Esophagus squamous epithelium (tissue), 5 donors: ENCODE measurements at regions not wholly inside any gene's neighbourhood (a gene's known extent, or its start where the extent isn't known, plus 50 kb on each side); places are given as distances from the start of the nearest gene placed in this dataset.

Experiments used
- DNase-seq: peaks from one replicate; lab custom pipeline; 2025; lab: John Stamatoyannopoulos, UW
- H3K27ac ChIP-seq, 4 donors: fragments of 200-600 bp; sonication (generic); one replicate each; pipeline ENCODE4 v1.5.1; 2016 to 2019; ENCODE audit warnings: mild to moderate bottlenecking in 1 of 4
- H3K27me3 ChIP-seq, 4 donors: fragments of 200-600 bp; sonication (generic); 1 replicate in 3 of 4; 2 replicates in 1 of 4; pipeline versions ENCODE4 v1.5.1 to v1.6.0; 2017 to 2021; ENCODE audit warnings: antibody characterized with exemption in 1 of 4
- H3K36me3 ChIP-seq, 3 donors: fragments of 200-600 bp; sonication (generic); one replicate each; pipeline ENCODE4 v1.5.1; 2016 to 2019
- H3K4me1 ChIP-seq, 3 donors: fragments of 200-600 bp; sonication (generic); one replicate each; pipeline ENCODE4 v1.5.1; 2017 to 2019
- H3K4me3 ChIP-seq, 4 donors: fragments of 200-600 bp; sonication (generic); 1 replicate in 3 of 4; 2 replicates in 1 of 4; pipeline ENCODE4 v1.5.1; 2016 to 2019; ENCODE audit warnings: mild to moderate bottlenecking in 2 of 4, moderate library complexity in 1 of 4
- H3K9me3 ChIP-seq, 3 donors: fragments of 200-600 bp; sonication (generic); one replicate each; pipeline ENCODE4 v1.5.1; 2016 to 2019
- POLR2A ChIP-seq, 4 donors: fragments of 450-650 bp; IDR thresholded peaks; one replicate each; pipeline ENCODE4 v1.6.1; 2017; ENCODE audit warnings: antibody characterized with exemption in 4 of 4, mild to moderate bottlenecking in 4 of 4, moderate library complexity in 3 of 4
- WGBS, 2 donors: methylation state at CpG; one replicate each; pipeline ENCODE4 v1.1.5; 2018; 5-methylcytosine and 5-hydroxymethylcytosine counted together
- intact Hi-C: fragments of 100-400 bp; cut with DNase I; formaldehyde crosslinking; loops from one replicate; pipeline ENCODE4 v1.15.0; 2022
- TF ChIP-seq, protein P1 (sequence below), 6 experiments: fragments of 450-650 bp in 4 of 6; fragments of 200-600 bp in 2 of 6; sonication (generic) in 2 of 6; IDR thresholded peaks; one replicate each; pipeline ENCODE4 v1.5.1; 2016 to 2019; ENCODE audit warnings: antibody characterized with exemption in 6 of 6, mild to moderate bottlenecking in 4 of 6, moderate library complexity in 4 of 6
- donor health status: DM: yes; HTN: yes; CAD: no.

DNA sequence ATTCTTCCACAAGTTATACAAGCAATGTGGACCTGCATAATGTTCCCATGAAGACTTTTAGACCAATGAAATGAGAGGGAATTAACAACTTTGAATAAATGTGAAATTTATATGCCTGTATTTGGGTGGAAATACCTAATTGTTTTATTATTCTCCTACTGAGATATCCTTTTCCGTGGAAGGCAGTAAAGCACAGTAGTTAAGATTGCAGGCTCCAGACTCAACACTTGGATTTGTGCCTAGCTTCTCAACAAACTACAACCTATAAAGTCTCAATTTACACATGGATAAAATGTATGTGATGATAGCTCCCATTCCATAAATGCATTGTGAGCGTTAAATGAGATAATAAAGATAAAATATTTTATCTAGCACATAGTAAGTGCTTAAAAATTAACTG is 857.8 kb downstream of the CENPC start:
- 75 to 77% methylated on average over 2 of the region's 2 CpGs for WGBS, 2 donors
- Histone ChIP-seq H3K9me3 (no peaks in the 10 kb centered on the region), H3K27ac (no peak overlapping the region), H3K4me3 (no peak overlapping the region), H3K36me3 (no peaks in the 10 kb centered on the region), H3K27me3 (no peaks in the 10 kb centered on the region), H3K4me1 (no peaks in the 10 kb centered on the region)
- intact Hi-C loops, result no loop called here
- TF ChIP-seq POLR2A (IDR thresholded peaks at IDR 0.05), result no peak
- TF ChIP-seq, protein P1, sequence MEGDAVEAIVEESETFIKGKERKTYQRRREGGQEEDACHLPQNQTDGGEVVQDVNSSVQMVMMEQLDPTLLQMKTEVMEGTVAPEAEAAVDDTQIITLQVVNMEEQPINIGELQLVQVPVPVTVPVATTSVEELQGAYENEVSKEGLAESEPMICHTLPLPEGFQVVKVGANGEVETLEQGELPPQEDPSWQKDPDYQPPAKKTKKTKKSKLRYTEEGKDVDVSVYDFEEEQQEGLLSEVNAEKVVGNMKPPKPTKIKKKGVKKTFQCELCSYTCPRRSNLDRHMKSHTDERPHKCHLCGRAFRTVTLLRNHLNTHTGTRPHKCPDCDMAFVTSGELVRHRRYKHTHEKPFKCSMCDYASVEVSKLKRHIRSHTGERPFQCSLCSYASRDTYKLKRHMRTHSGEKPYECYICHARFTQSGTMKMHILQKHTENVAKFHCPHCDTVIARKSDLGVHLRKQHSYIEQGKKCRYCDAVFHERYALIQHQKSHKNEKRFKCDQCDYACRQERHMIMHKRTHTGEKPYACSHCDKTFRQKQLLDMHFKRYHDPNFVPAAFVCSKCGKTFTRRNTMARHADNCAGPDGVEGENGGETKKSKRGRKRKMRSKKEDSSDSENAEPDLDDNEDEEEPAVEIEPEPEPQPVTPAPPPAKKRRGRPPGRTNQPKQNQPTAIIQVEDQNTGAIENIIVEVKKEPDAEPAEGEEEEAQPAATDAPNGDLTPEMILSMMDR (IDR thresholded peaks at IDR 0.05), result no peak
- DNase-seq, result no peak

DNA sequence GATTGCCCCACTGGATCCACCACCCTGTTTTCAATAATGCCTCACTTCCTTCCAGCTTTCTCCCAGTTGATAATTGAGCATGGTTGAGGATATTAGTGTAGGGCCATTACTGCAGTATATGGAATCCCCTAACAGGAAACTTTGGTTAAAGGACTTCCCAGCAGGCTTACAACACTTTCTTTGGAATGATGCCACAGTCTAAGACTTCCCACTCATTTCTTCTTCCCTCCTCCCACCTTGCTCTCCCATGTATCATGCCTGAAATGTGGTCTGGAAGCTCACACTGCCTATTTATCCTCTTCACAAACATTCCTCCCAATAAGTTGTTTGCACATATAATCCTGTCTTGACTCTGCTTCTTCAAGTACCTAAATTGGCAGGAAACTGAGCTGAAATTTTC is 863.3 kb downstream of the CENPC start:
- no peaks in the 10 kb centered on the region for H3K27me3 ChIP-seq
- no peak overlapping the region for H3K27ac ChIP-seq
- no peaks in the 10 kb centered on the region for H3K36me3 ChIP-seq
- TF ChIP-seq, protein P1 (IDR thresholded peaks at IDR 0.05), result no peak
- TF ChIP-seq POLR2A (IDR thresholded peaks at IDR 0.05), result no peak
- no peaks in the 10 kb centered on the region for H3K4me1 ChIP-seq
- intact Hi-C loops, result no loop called here
- H3K4me3 ChIP-seq, result no peak overlapping the region
- DNase-seq, result no peak
- no peaks in the 10 kb centered on the region for H3K9me3 ChIP-seq

DNA sequence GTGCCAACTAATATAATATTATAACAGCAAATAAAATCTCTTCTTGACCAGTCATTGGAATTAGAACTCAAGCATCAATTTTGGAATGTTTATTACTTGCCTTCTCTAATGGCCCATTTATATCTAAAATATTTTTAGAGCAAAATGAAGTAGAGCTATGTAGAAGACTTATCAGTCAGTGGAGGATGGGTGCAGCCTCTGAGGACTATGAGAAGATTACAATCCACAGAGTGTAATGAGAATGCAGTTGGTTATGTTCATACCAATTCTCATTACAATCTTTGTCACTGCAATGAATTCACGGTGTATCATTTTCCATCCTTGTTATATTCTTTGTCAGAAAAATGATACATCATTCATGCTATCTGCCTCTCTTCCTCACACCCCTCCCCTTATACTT is 878.1 kb downstream of the CENPC start:
- DNase-seq, result no peak
- no peaks in the 10 kb centered on the region for H3K9me3 ChIP-seq
- no peak for TF ChIP-seq POLR2A (IDR thresholded peaks at IDR 0.05)
- TF ChIP-seq, protein P1 (IDR thresholded peaks at IDR 0.05), result no peak
- no peak overlapping the region for H3K4me3 ChIP-seq
- intact Hi-C loops, result no loop called here
- H3K4me1 ChIP-seq, result no peaks in the 10 kb centered on the region
- no peaks in the 10 kb centered on the region for H3K36me3 ChIP-seq
- no peaks in the 10 kb centered on the region for H3K27me3 ChIP-seq
- no peak overlapping the region for H3K27ac ChIP-seq
- 90 to 92% methylated on average over 1 of the region's 1 CpG for WGBS, 2 donors

DNA sequence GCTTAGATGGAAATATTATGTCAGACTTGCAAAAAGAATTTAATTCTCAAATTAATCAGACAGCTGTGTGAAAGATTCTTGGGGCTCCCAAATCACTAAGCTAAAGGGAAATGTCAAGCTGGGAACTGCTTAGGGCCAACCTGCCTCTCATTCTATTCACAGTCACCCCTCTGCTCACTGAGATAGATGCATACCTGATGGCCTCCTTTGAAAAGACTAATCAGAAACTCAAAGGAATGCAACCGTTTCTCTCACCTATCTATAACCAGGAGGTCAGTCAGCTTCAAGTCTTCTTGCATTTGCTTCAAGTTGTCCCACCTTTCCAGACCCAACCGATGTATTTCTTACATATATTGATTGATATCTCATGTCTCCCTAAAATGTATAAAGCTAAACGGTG is 882.7 kb downstream of the CENPC start:
- no peaks in the 10 kb centered on the region for H3K27me3 ChIP-seq
- 63 to 67% methylated on average over 3 of the region's 3 CpGs for WGBS, 2 donors
- no peak overlapping the region for H3K4me3 ChIP-seq
- H3K27ac ChIP-seq, result no peak overlapping the region
- intact Hi-C loops, result no loop called here
- no peaks in the 10 kb centered on the region for H3K9me3 ChIP-seq
- DNase-seq, result no peak
- no peaks in the 10 kb centered on the region for H3K4me1 ChIP-seq
- TF ChIP-seq POLR2A (IDR thresholded peaks at IDR 0.05), result no peak
- TF ChIP-seq, protein P1 (IDR thresholded peaks at IDR 0.05), result no peak
- no peaks in the 10 kb centered on the region for H3K36me3 ChIP-seq

DNA sequence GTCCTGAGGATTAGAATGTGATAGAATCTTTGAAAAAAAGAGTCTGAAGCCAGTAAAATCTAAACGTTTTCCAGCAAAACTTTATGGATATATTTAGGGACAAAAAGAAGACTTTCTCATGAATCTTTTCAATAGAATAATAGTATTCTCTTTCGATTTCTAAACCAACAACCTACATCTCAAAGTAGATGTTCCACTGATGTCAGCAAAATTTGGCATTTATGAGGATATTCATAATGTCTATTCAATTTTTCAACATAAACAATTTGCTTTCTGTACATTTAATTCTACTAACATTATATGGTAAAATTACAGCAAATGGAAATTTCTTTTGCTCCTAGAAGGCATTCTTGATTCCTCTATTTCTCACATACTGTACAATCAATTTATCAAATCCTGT is 886.5 kb downstream of the CENPC start:
- 39 to 43% methylated on average over 2 of the region's 2 CpGs for WGBS, 2 donors
- Histone ChIP-seq H3K4me1 (no peaks in the 10 kb centered on the region), H3K36me3 (no peaks in the 10 kb centered on the region), H3K27me3 (no peaks in the 10 kb centered on the region), H3K27ac (no peak overlapping the region), H3K4me3 (no peak overlapping the region), H3K9me3 (no peaks in the 10 kb centered on the region)
- no peak for TF ChIP-seq POLR2A (IDR thresholded peaks at IDR 0.05)
- TF ChIP-seq, protein P1 (IDR thresholded peaks at IDR 0.05), result no peak
- no peak for DNase-seq
- intact Hi-C loops, result no loop called here
